T follicular helper cell (primary cell): ENCODE measurements at regions not wholly inside any gene's neighbourhood (a gene's known extent, or its start where the extent isn't known, plus 50 kb on each side); places are given as distances from the start of the nearest gene placed in this dataset.

Source experiments
- DNase-seq: peaks from one replicate; pipeline ENCODE4 v3.0.0-alpha.2; 2020; ENCODE audit warnings: low read depth

GRCh38 chr6:125658136-125658535 lies 91.3 kb upstream of the HEY2 start:
- DNase-seq: no peak

GRCh38 chr6:125658759-125659431 lies 90.5 kb upstream of the HEY2 start:
- no peak for DNase-seq

- DNase-seq: no peak
Measured at GRCh38 chr6:125659887-125660286, 89.5 kb upstream of the HEY2 start.

GRCh38 chr6:125662296-125662695 lies 87.1 kb upstream of the HEY2 start:
- no peak for DNase-seq

- no peak for DNase-seq
Measured at GRCh38 chr6:125665295-125665814, 84.1 kb upstream of the HEY2 start.

GRCh38 chr6:125667326-125667725 lies 82.1 kb upstream of the HEY2 start:
- no peak for DNase-seq

GRCh38 chr6:125668071-125668470 lies 81.4 kb upstream of the HEY2 start:
- DNase-seq: no peak

- DNase-seq: no peak
Measured at GRCh38 chr6:125670568-125670967, 78.9 kb upstream of the HEY2 start.

GRCh38 chr6:125671323-125671722 lies 78.1 kb upstream of the HEY2 start:
- DNase-seq: no peak

- DNase-seq: no peak
Measured at GRCh38 chr6:125674230-125674629, 75.2 kb upstream of the HEY2 start.

GRCh38 chr6:125678601-125679000 lies 70.8 kb upstream of the HEY2 start:
- DNase-seq: no peak

- no peak for DNase-seq
Measured at GRCh38 chr6:125679128-125679527, 70.3 kb upstream of the HEY2 start.

- DNase-seq: no peak
Measured at GRCh38 chr6:125679651-125680050, 69.8 kb upstream of the HEY2 start.

GRCh38 chr6:125682939-125683338 lies 66.5 kb upstream of the HEY2 start:
- DNase-seq: no peak

GRCh38 chr6:125688138-125688537 lies 61.3 kb upstream of the HEY2 start:
- DNase-seq: no peak

- no peak for DNase-seq
Measured at GRCh38 chr6:125693480-125693879, 56.0 kb upstream of the HEY2 start.

- DNase-seq: no peak
Measured at GRCh38 chr6:125699591-125699990, 49.8 kb upstream of the HEY2 start.
